PC-3 (cell line): ENCODE measurements at regions not wholly inside any gene's neighbourhood (a gene's known extent, or its start where the extent isn't known, plus 50 kb on each side); places are given as distances from the start of the nearest gene placed in this dataset.

Source experiments
- ATAC-seq: fragments of 200-7000 bp; cut with Tn5 transposase; 2 replicates; pipeline ENCODE4 v1.9.1; 2020; ENCODE audit warnings: mild to moderate bottlenecking, moderate library complexity
- BruUV-seq: library from RNA; stranded (reverse); fragments of 400-500 nt; replicated peaks from 2 replicates; lab custom pipeline; 2021; lab: Mats Ljungman, UMichigan
- CTCF ChIA-PET: fragments of 300-600 bp; sonication (Branson Sonifier 250); formaldehyde crosslinking; loops from one replicate; lab custom pipeline; 2022; ENCODE audit warnings: antibody characterized with exemption; lab: Charles Lee
- POLR2A ChIA-PET: fragments of 300-600 bp; sonication (Branson Sonifier 250); formaldehyde crosslinking; loops from one replicate; lab custom pipeline; 2022; ENCODE audit warnings: antibody characterized with exemption; ENCODE audit not compliant: unreplicated experiment; lab: Charles Lee
- DNase-seq: peaks from one replicate; pipeline ENCODE4 v3.0.0-alpha.2; 2015
- H2AFZ ChIP-seq: fragments of 300-600 bp; sonication (generic); 2 replicates; pipeline ENCODE4 v1.6.0; 2016; ENCODE audit warnings: antibody characterized with exemption, low read length
- H3F3A ChIP-seq: fragments of 300-600 bp; sonication (generic); one replicate; pipeline ENCODE4 v1.6.0; 2017; ENCODE audit warnings: antibody characterized with exemption, low read length, control low read depth, mild to moderate bottlenecking; ENCODE audit not compliant: unreplicated experiment
- H3K27ac ChIP-seq: fragments of 300-600 bp; sonication (generic); 2 replicates; pipeline ENCODE4 v1.5.1; 2016; ENCODE audit warnings: mild to moderate bottlenecking, low read length
- H3K27me3 ChIP-seq: fragments of 300-600 bp; sonication (generic); 2 replicates; pipeline ENCODE4 v1.6.1; 2016; ENCODE audit warnings: low read length, mixed read lengths
- H3K36me3 ChIP-seq: fragments of 300-600 bp; sonication (generic); 2 replicates; pipeline ENCODE4 v1.6.1; 2016; ENCODE audit warnings: low read depth, mixed run types, low read length, mixed read lengths
- H3K4me1 ChIP-seq: fragments of 300-600 bp; sonication (generic); 2 replicates; pipeline ENCODE4 v1.5.1; 2016; ENCODE audit warnings: low read length; ENCODE audit not compliant: insufficient read depth
- H3K4me2 ChIP-seq: fragments of 300-600 bp; sonication (generic); 2 replicates; pipeline ENCODE4 v1.6.0; 2016; ENCODE audit warnings: low read length
- H3K4me3 ChIP-seq: fragments of 300-600 bp; sonication (generic); 2 replicates; pipeline ENCODE4 v1.5.1; 2016; ENCODE audit warnings: mild to moderate bottlenecking, low read length, mixed read lengths
- H3K79me2 ChIP-seq: fragments of 300-600 bp; sonication (generic); 2 replicates; pipeline ENCODE4 v1.6.1; 2017; ENCODE audit warnings: low read length, mixed read lengths
- H3K9ac ChIP-seq: fragments of 300-600 bp; sonication (generic); 2 replicates; pipeline ENCODE4 v1.6.0; 2016; ENCODE audit warnings: mild to moderate bottlenecking, low read length
- H3K9me2 ChIP-seq: fragments of 300-600 bp; sonication (generic); replicated peaks from 2 replicates; pipeline ENCODE4 v1.6.1; 2016; ENCODE audit warnings: mixed run types, low read length, mixed read lengths
- H3K9me3 ChIP-seq: fragments of 300-600 bp; sonication (generic); 2 replicates; pipeline ENCODE4 v1.6.1; 2016; ENCODE audit warnings: low read length, mixed read lengths
- H4K20me1 ChIP-seq: fragments of 300-600 bp; sonication (generic); 2 replicates; pipeline ENCODE4 v1.6.1; 2016; ENCODE audit warnings: low read length, mixed read lengths
- CTCF ChIP-seq: fragments of 300-600 bp; sonication (generic); conservative IDR thresholded peaks from 2 replicates; pipeline ENCODE4 v1.5.1; 2017; ENCODE audit warnings: antibody characterized with exemption, low read depth, mild to moderate bottlenecking, low read length
- EZH2 ChIP-seq: fragments of 300-600 bp; sonication (generic); IDR thresholded peaks from one replicate; pipeline ENCODE4 v1.6.1; 2017; ENCODE audit warnings: antibody characterized with exemption, mild to moderate bottlenecking, low read length; ENCODE audit not compliant: unreplicated experiment
- EZH2phosphoT487 ChIP-seq: fragments of 300-600 bp; sonication (generic); IDR thresholded peaks from 2 replicates; pipeline ENCODE4 v1.6.1; 2018; ENCODE audit warnings: mild to moderate bottlenecking, antibody characterized with exemption, low read length, borderline replicate concordance
- intact Hi-C: fragments of 100-400 bp; cut with micrococcal nuclease; formaldehyde crosslinking; loops from 2 replicates; pipeline ENCODE4 v1.9.0; 2023

DNA sequence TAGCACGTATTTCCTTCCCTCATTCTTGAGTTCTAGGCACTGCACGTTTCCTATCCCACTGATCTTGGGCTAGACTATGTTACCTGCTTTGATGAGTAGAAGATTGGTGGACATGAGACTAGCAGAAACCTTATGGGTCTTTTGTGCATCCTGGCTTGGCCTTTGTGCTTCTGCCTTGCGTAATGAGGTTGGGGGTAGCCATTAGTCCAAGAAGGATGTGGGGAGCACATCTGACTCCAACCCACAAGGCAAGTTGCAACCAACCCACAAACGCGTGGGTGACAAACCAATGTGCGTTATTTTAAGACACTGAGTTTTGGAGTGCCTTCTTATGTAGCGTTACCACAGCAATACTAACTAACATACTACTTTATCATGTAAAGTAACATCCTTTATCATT is 180.4 kb upstream of the IRX5 start:
- DNase-seq, result no peak
- Histone ChIP-seq H3K4me1 (no peaks in the 10 kb centered on the region), H3K9me2 (no peaks in the 10 kb centered on the region), H3K4me2 (no peak overlapping the region), H3K4me3 (no peak overlapping the region), H3K79me2 (no peaks in the 10 kb centered on the region), H3K9me3 (no peaks in the 10 kb centered on the region), H4K20me1 (no peaks in the 10 kb centered on the region), H3F3A (no peaks in the 10 kb centered on the region), H2AFZ (no peak overlapping the region), H3K36me3 (no peaks in the 10 kb centered on the region), H3K9ac (no peak overlapping the region), H3K27ac (no peak overlapping the region), H3K27me3 (no peaks in the 10 kb centered on the region)
- ATAC-seq, result no peak
- TF ChIP-seq EZH2 (no peak), CTCF (no peak), EZH2phosphoT487 (no peak)
- POLR2A ChIA-PET, result no interaction called here
- CTCF ChIA-PET, result no interaction called here
- BruUV-seq, result no TSS peak
- intact Hi-C loops, result no loop called here

GRCh38 chr16:54748611-54749190 is 182.0 kb upstream of the IRX5 start:
- H3K79me2 ChIP-seq, result no peaks in the 10 kb centered on the region
- H4K20me1 ChIP-seq, result no peaks in the 10 kb centered on the region
- H3K9me3 ChIP-seq, result no peaks in the 10 kb centered on the region
- H3K4me2 ChIP-seq, result no peak overlapping the region
- no peak overlapping the region for H3K4me3 ChIP-seq
- no peak overlapping the region for H3K27ac ChIP-seq
- no peak for ATAC-seq
- H3K4me1 ChIP-seq, result no peaks in the 10 kb centered on the region
- H3K36me3 ChIP-seq, result no peaks in the 10 kb centered on the region
- POLR2A ChIA-PET, result no interaction called here
- TF ChIP-seq CTCF (no peak), EZH2 (no peak), EZH2phosphoT487 (no peak)
- BruUV-seq, result no TSS peak
- H3K9ac ChIP-seq, result no peak overlapping the region
- H3K9me2 ChIP-seq, result no peaks in the 10 kb centered on the region
- no peaks in the 10 kb centered on the region for H3K27me3 ChIP-seq
- intact Hi-C loops, result no loop called here
- no peak for DNase-seq
- H2AFZ ChIP-seq, result no peak overlapping the region
- CTCF ChIA-PET, result no interaction called here
- H3F3A ChIP-seq, result no peaks in the 10 kb centered on the region

- Histone ChIP-seq H2AFZ (no peak overlapping the region), H3K27me3 (no peaks in the 10 kb centered on the region), H3K9me3 (no peaks in the 10 kb centered on the region), H3K9ac (no peak overlapping the region), H4K20me1 (no peaks in the 10 kb centered on the region), H3K79me2 (no peaks in the 10 kb centered on the region), H3K9me2 (no peaks in the 10 kb centered on the region), H3K4me1 (no peaks in the 10 kb centered on the region), H3K27ac (no peak overlapping the region), H3F3A (no peaks in the 10 kb centered on the region), H3K36me3 (no peaks in the 10 kb centered on the region), H3K4me2 (no peak overlapping the region), H3K4me3 (no peak overlapping the region)
- ChIA-PET POLR2A (no interaction called here), CTCF (no interaction called here)
- DNase-seq (no peak), ATAC-seq (no peak)
- intact Hi-C loops, result no loop called here
- no TSS peak for BruUV-seq
- no peak for TF ChIP-seq EZH2phosphoT487
- TF ChIP-seq EZH2, result no peak
- TF ChIP-seq CTCF, result no peak
Observed at GRCh38 chr16:54746596-54746995, 184.1 kb upstream of the IRX5 start.
